ENCODE measurements at regions not wholly inside any gene's neighbourhood (a gene's known extent, or its start where the extent isn't known, plus 50 kb on each side); places are given as distances from the start of the nearest gene placed in this dataset.

DNA sequence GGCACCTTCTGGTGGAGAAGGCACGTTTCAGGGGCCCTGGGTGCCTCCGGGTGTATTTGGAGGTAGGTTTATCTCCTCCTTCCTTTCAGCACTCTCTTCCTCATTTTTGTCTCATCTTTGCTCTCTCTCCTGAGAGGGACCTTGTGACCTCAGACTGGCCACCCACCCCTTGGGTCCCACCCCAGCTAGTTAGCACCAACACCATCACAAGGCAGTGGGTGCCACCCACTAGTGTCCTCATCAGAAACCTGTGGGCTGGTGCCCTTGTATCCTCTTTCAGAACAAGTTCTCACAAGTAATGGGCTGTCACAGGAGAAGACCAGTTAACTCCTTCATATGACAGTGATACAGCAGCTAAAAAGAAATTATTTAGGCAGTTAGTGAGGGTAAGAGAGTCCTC, 196.4 kb downstream of the UXS1 start:
- TF ChIP-seq POLR2A (IDR thresholded peaks at IDR 0.05) (no peak), CTCF (IDR thresholded peaks at IDR 0.05) (no peak)
